H1 (cell line): ENCODE measurements at regions not wholly inside any gene's neighbourhood (a gene's known extent, or its start where the extent isn't known, plus 50 kb on each side); places are given as distances from the start of the nearest gene placed in this dataset.

Experiments used
- CTCF ChIA-PET: fragments of 300-600 bp; sonication (Branson Sonifier 250); formaldehyde crosslinking; loops from one replicate; lab custom pipeline; 2021; ENCODE audit not compliant: partially characterized antibody; lab: Charles Lee
- POLR2A ChIA-PET: fragments of 300-600 bp; sonication (Branson Sonifier 250); formaldehyde crosslinking; loops from one replicate; lab custom pipeline; 2021; ENCODE audit warnings: inconsistent platforms; ENCODE audit not compliant: partially characterized antibody; lab: Charles Lee
- DNase-seq, 2 experiments: peaks; one replicate each; pipeline versions ENCODE4 v3.0.0 to v3.0.0-alpha.2; 2010 to 2022; ENCODE audit warnings: low spot score in 2 of 2, low read depth in 1 of 2, mixed read lengths in 1 of 2
- FAIRE-seq: peaks from 2 replicates; lab custom pipeline; 2011; peaks lifted over from hg19 to GRCh38; lab: Jason Lieb, UNC
- H2AFZ ChIP-seq: 2 replicates; pipeline ENCODE4 v1.8.1; 2012; ENCODE audit warnings: low read length, inconsistent platforms
- H2AK5ac ChIP-seq: 2 replicates; pipeline ENCODE4 v1.6.1; 2013; ENCODE audit warnings: low read depth, low read length
- H2BK120ac ChIP-seq: replicated peaks from 2 replicates; pipeline ENCODE3; 2013; ENCODE audit warnings: low read depth, low read length, inconsistent platforms
- H2BK12ac ChIP-seq: 2 replicates; pipeline ENCODE4 v1.6.1; 2013; ENCODE audit warnings: low read depth, low read length
- H2BK15ac ChIP-seq: 2 replicates; pipeline ENCODE4 v1.6.1; 2013; ENCODE audit warnings: low read length
- H2BK20ac ChIP-seq: 2 replicates; pipeline ENCODE4 v1.6.1; 2013; ENCODE audit warnings: low read length
- H2BK5ac ChIP-seq: 2 replicates; pipeline ENCODE4 v1.6.1; 2013; ENCODE audit warnings: low read depth, low read length
- H3K14ac ChIP-seq: 2 replicates; pipeline ENCODE4 v1.6.1; 2013; ENCODE audit warnings: inconsistent platforms; ENCODE audit not compliant: insufficient read length
- H3K18ac ChIP-seq: 2 replicates; pipeline ENCODE4 v1.6.1; 2013; ENCODE audit warnings: low read length; ENCODE audit errors: extremely low read depth
- H3K23ac ChIP-seq: 2 replicates; pipeline ENCODE4 v1.6.1; 2013; ENCODE audit warnings: inconsistent platforms; ENCODE audit not compliant: insufficient read length
- H3K23me2 ChIP-seq: 2 replicates; pipeline ENCODE4 v1.6.1; 2013; ENCODE audit warnings: low read depth, low read length
- H3K27ac ChIP-seq: 2 replicates; pipeline ENCODE4 v1.6.1; 2011; ENCODE audit warnings: low read depth, low read length, inconsistent platforms
- H3K27me3 ChIP-seq, 4 experiments: replicated peaks in 1 of 4; 1 replicate in 1 of 4; 2 replicates in 3 of 4; pipeline versions ENCODE4 v1.6.1 to v1.8.1; 2011 to 2013; ENCODE audit warnings: low read length in 3 of 4, mild to moderate bottlenecking in 3 of 4, inconsistent platforms in 2 of 4, mixed read lengths in 2 of 4, moderate library complexity in 1 of 4; ENCODE audit not compliant: control insufficient read depth in 3 of 4, insufficient read depth in 3 of 4; ENCODE audit errors: extremely low read depth in 1 of 4
- H3K36me3 ChIP-seq, 4 experiments: 2 replicates each; pipeline versions ENCODE4 v1.6.1 to v1.8.1; 2011 to 2013; ENCODE audit warnings: mild to moderate bottlenecking in 4 of 4, low read length in 3 of 4, moderate library complexity in 2 of 4, control low read depth in 1 of 4, inconsistent platforms in 1 of 4; ENCODE audit not compliant: insufficient read depth in 4 of 4, control insufficient read depth in 2 of 4
- H3K4ac ChIP-seq: replicated peaks from 2 replicates; pipeline ENCODE3; 2013; ENCODE audit warnings: low read length, low read depth, mixed read lengths, inconsistent platforms; ENCODE audit not compliant: insufficient read length
- H3K4me1 ChIP-seq, 4 experiments: replicated peaks in 1 of 4; 1 replicate in 1 of 4; 2 replicates in 3 of 4; pipeline versions ENCODE4 v1.6.1 to v1.8.1; 2011 to 2013; ENCODE audit warnings: low read length in 3 of 4, inconsistent platforms in 2 of 4, mixed read lengths in 1 of 4; ENCODE audit not compliant: insufficient read depth in 4 of 4, control insufficient read depth in 3 of 4
- H3K4me2 ChIP-seq, 2 experiments: 2 replicates each; pipeline versions ENCODE4 v1.6.1 to v1.8.1; 2011 to 2013; ENCODE audit warnings: low read depth in 2 of 2, low read length in 2 of 2, control low read depth in 1 of 2, inconsistent platforms in 1 of 2, mild to moderate bottlenecking in 1 of 2; ENCODE audit not compliant: insufficient read depth in 1 of 2
- H3K4me3 ChIP-seq, 4 experiments: fragments of 200-600, 300-600 bp in 1 of 4; sonication (generic), shearing (Covaris generic), sonication (Bioruptor Twin) in 1 of 4; 2 replicates each; pipeline versions ENCODE4 v1.5.1 to v1.8.1; 2011 to 2016; ENCODE audit warnings: low read length in 4 of 4, low read depth in 3 of 4, control low read depth in 2 of 4, inconsistent platforms in 2 of 4, mild to moderate bottlenecking in 2 of 4, mixed read lengths in 1 of 4, moderate library complexity in 1 of 4; ENCODE audit not compliant: insufficient read depth in 2 of 4; ENCODE audit errors: extremely low read depth in 1 of 4
- H3K56ac ChIP-seq: replicated peaks from 2 replicates; pipeline ENCODE3; 2013; ENCODE audit warnings: low read depth, mild to moderate bottlenecking, mixed read lengths, low read length, inconsistent platforms; ENCODE audit not compliant: insufficient read length
- H3K79me1 ChIP-seq: 2 replicates; pipeline ENCODE4 v1.6.1; 2013; ENCODE audit warnings: low read depth, low read length, control low read depth
- H3K79me2 ChIP-seq, 2 experiments: 2 replicates each; pipeline versions ENCODE4 v1.6.1 to v1.8.1; 2012 to 2013; ENCODE audit warnings: low read length in 2 of 2, mild to moderate bottlenecking in 2 of 2, inconsistent platforms in 1 of 2; ENCODE audit not compliant: insufficient read depth in 2 of 2, control insufficient read depth in 1 of 2
- H3K9ac ChIP-seq, 4 experiments: replicated peaks in 1 of 4; 1 replicate in 1 of 4; 2 replicates in 3 of 4; pipeline versions ENCODE4 v1.6.1 to v1.8.1; 2011 to 2013; ENCODE audit warnings: low read depth in 3 of 4, low read length in 3 of 4, control low read depth in 2 of 4, mild to moderate bottlenecking in 2 of 4, moderate library complexity in 2 of 4, inconsistent platforms in 1 of 4; ENCODE audit errors: extremely low read depth in 1 of 4
- H3K9me3 ChIP-seq, 2 experiments: 2 replicates each; pipeline versions ENCODE4 v1.6.1 to v1.8.1; 2012 to 2013; ENCODE audit warnings: mild to moderate bottlenecking in 2 of 2, moderate library complexity in 2 of 2, control low read depth in 1 of 2, inconsistent platforms in 1 of 2, low read depth in 1 of 2, low read length in 1 of 2, mixed read lengths in 1 of 2; ENCODE audit not compliant: insufficient read depth in 2 of 2
- H4K20me1 ChIP-seq, 2 experiments: replicated peaks in 1 of 2; 2 replicates each; pipeline versions ENCODE3 to v1.8.1; 2011 to 2013; ENCODE audit warnings: inconsistent platforms in 2 of 2, low read length in 2 of 2, mild to moderate bottlenecking in 1 of 2; ENCODE audit not compliant: insufficient read depth in 2 of 2, control insufficient read depth in 1 of 2
- H4K5ac ChIP-seq: 2 replicates; pipeline ENCODE4 v1.6.1; 2013; ENCODE audit warnings: low read length, low read depth, mixed read lengths, inconsistent platforms; ENCODE audit not compliant: insufficient read length
- H4K8ac ChIP-seq: 2 replicates; pipeline ENCODE4 v1.8.0; 2013; ENCODE audit warnings: mild to moderate bottlenecking, moderate library complexity, low read length, inconsistent platforms; ENCODE audit not compliant: insufficient read depth; ENCODE audit errors: extremely low read depth
- H4K91ac ChIP-seq: replicated peaks from 2 replicates; pipeline ENCODE3; 2013; ENCODE audit warnings: low read length, mixed read lengths, inconsistent platforms; ENCODE audit not compliant: insufficient read length
- CREB1 ChIP-seq: IDR thresholded peaks from 2 replicates; pipeline ENCODE4 v1.6.1; 2012; ENCODE audit warnings: inconsistent platforms
- EGR1 ChIP-seq: IDR thresholded peaks from 2 replicates; pipeline ENCODE4 v1.6.1; 2011; ENCODE audit warnings: low read depth, low read length, borderline replicate concordance
- EZH2 ChIP-seq: fragments of 200-600 bp; sonication (generic); IDR thresholded peaks from 2 replicates; pipeline ENCODE4 v1.7.1; 2012; ENCODE audit warnings: low read depth, mild to moderate bottlenecking, moderate library complexity, low read length, inconsistent platforms; ENCODE audit not compliant: severe bottlenecking
- POLR2AphosphoS5 ChIP-seq: IDR thresholded peaks from 2 replicates; pipeline ENCODE4 v1.6.1; 2011; ENCODE audit warnings: low read depth, low read length
- SIRT6 ChIP-seq: IDR thresholded peaks from one replicate; pipeline ENCODE4 v1.7.1; 2012; ENCODE audit warnings: low read length, inconsistent platforms
- TEAD4 ChIP-seq: IDR thresholded peaks from 2 replicates; pipeline ENCODE4 v1.6.1; 2012; ENCODE audit warnings: low read depth, low read length, inconsistent platforms, mixed read lengths
- WGBS, 2 experiments: shearing (Covaris generic) in 1 of 2; methylation state at CpG; one replicate each; pipeline versions ENCODE4 v1.1.6 to v1.1.7; 2013 to 2015; ENCODE audit warnings: low lambda C conversion rate in 2 of 2, mixed read lengths in 2 of 2, inconsistent platforms in 1 of 2, low coverage in 1 of 2, missing lambda C conversion rate in 1 of 2; ENCODE audit not compliant: insufficient replicate concordance in 2 of 2, insufficient coverage in 1 of 2, insufficient read length in 1 of 2; ENCODE audit errors: extremely low coverage in 1 of 2, missing lambda C conversion rate in 1 of 2; 5-methylcytosine and 5-hydroxymethylcytosine counted together

GRCh38 chr13:85638815-85639393, 160.3 kb downstream of the SLITRK6 start:
- WGBS, 2 experiments = 77% methylated on average over 12 of the region's 12 CpGs; no CpG with 5 or more reads in 1 of the 2 experiments

More at GRCh38 chr13:85638815-85639393, 160.3 kb downstream of the SLITRK6 start:
- no peak for DNase-seq
- no peaks in the 10 kb centered on the region for H3K36me3 ChIP-seq
- H3K4me1 ChIP-seq = no peaks in the 10 kb centered on the region
- H3K4me2 ChIP-seq = no peak overlapping the region
- H4K91ac ChIP-seq = no peak overlapping the region
- H3K23me2 ChIP-seq = no peaks in the 10 kb centered on the region
- CTCF ChIA-PET = no interaction called here
- no peak overlapping the region for H3K18ac ChIP-seq
- no peak overlapping the region for H4K5ac ChIP-seq
- H3K23ac ChIP-seq = no peak overlapping the region
- no peak overlapping the region for H2BK120ac ChIP-seq
- POLR2A ChIA-PET = no interaction called here
- H3K27me3 ChIP-seq = no peaks in the 10 kb centered on the region
- H4K20me1 ChIP-seq = no peaks in the 10 kb centered on the region
- no peak overlapping the region for H2BK20ac ChIP-seq
- H3K79me2 ChIP-seq = no peaks in the 10 kb centered on the region
- no peak overlapping the region for H3K27ac ChIP-seq
- H2BK15ac ChIP-seq = no peak overlapping the region
- TF ChIP-seq EGR1 (no peak), TEAD4 (no peak), SIRT6 (no peak), POLR2AphosphoS5 (no peak), CREB1 (no peak), EZH2 (no peak)
- H3K9me3 ChIP-seq = peaks cover 2 to 4% of the 10 kb centered on the region in 2 experiments; a peak in 1 of 4 replicates
- no peak overlapping the region for H3K4me3 ChIP-seq
- H4K8ac ChIP-seq = no peak overlapping the region; the same call in 1 of the 2 replicates
- H3K4ac ChIP-seq = no peak overlapping the region
- no peak overlapping the region for H3K56ac ChIP-seq
- no peaks in the 10 kb centered on the region for H3K79me1 ChIP-seq
- no peak overlapping the region for H3K14ac ChIP-seq
- no peak overlapping the region for H2AK5ac ChIP-seq
- H2AFZ ChIP-seq = 0 out of 2 replicates have a peak overlapping the region, but pooled peaks have one; percentile 13
- H2BK5ac ChIP-seq = no peak overlapping the region
- no peak overlapping the region for H2BK12ac ChIP-seq
- no peak overlapping the region for H3K9ac ChIP-seq
- no peak for FAIRE-seq
